ENCODE measurements at regions not wholly inside any gene's neighbourhood (a gene's known extent, or its start where the extent isn't known, plus 50 kb on each side); places are given as distances from the start of the nearest gene placed in this dataset.
"Not testable (repeated sequence)": the region's sequence is repeated elsewhere in the genome, so short reads cannot be mapped to it uniquely, and the experiment has no call there.

- DNase-seq (no peak), ATAC-seq (no peak)
- no peaks in the 10 kb centered on the region for H3K4me1 Mint-ChIP-seq (ENCODE audit: low read depth)
- no peaks in the 10 kb centered on the region for H3K9me3 Mint-ChIP-seq
- H3K4me3 Mint-ChIP-seq, result no peak overlapping the region
- H3K36me3 Mint-ChIP-seq (ENCODE audit: insufficient read depth), result no peaks in the 10 kb centered on the region
- no peaks in the 10 kb centered on the region for H3K27me3 Mint-ChIP-seq (ENCODE audit: low read depth)
Observed at GRCh38 chr3:106965307-106965706, 411.9 kb upstream of the CCDC54 start.

DNA sequence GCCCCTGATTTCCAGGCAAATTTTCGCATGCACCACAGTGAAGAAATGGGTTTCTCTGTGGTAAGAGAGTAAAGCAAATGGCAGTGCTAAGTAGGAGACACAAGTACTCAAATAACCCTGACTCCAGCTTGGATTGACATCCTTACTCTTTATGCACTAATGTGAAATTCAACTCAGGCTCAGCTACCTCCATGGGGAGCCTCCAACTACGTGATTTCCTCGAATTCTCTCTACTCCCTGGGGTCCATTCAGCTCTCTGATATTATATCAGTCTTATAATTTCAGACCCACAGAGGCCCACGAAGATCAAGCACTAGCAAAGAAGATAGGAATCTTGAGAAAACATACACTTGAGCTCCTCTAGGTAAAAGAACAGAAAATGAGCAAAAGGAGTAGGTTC is 407.6 kb upstream of the CCDC54 start:
- Mint-ChIP-seq H3K27me3 (ENCODE audit: low read depth) (no peaks in the 10 kb centered on the region), H3K36me3 (ENCODE audit: insufficient read depth) (no peaks in the 10 kb centered on the region), H3K4me3 (no peak overlapping the region), H3K4me1 (ENCODE audit: low read depth) (no peaks in the 10 kb centered on the region), H3K9me3 (no peaks in the 10 kb centered on the region)
- ATAC-seq (no peak), DNase-seq (no peak)

GRCh38 chr3:106981392-106981791 is 395.8 kb upstream of the CCDC54 start:
- H3K36me3 Mint-ChIP-seq (ENCODE audit: insufficient read depth), result no peaks in the 10 kb centered on the region
- ATAC-seq (no peak), DNase-seq (no peak)
- H3K27me3 Mint-ChIP-seq (ENCODE audit: low read depth), result no peaks in the 10 kb centered on the region
- no peaks in the 10 kb centered on the region for H3K9me3 Mint-ChIP-seq
- no peak overlapping the region for H3K4me3 Mint-ChIP-seq
- no peaks in the 10 kb centered on the region for H3K4me1 Mint-ChIP-seq (ENCODE audit: low read depth)

GRCh38 chr3:106985721-106986120 is 391.5 kb upstream of the CCDC54 start:
- Mint-ChIP-seq H3K4me1 (ENCODE audit: low read depth) (no peaks in the 10 kb centered on the region), H3K4me3 (no peak overlapping the region), H3K36me3 (ENCODE audit: insufficient read depth) (no peaks in the 10 kb centered on the region), H3K9me3 (peaks cover 12% of the 10 kb centered on the region), H3K27me3 (ENCODE audit: low read depth) (no peaks in the 10 kb centered on the region)
- DNase-seq (no peak), ATAC-seq (no peak)

GRCh38 chr3:106998841-106999682 is 378.2 kb upstream of the CCDC54 start:
- not testable (repeated sequence) for H3K27me3 Mint-ChIP-seq (ENCODE audit: low read depth); DNase-seq; H3K9me3 Mint-ChIP-seq; H3K4me1 Mint-ChIP-seq (ENCODE audit: low read depth); H3K36me3 Mint-ChIP-seq (ENCODE audit: insufficient read depth)
- ATAC-seq, result peak in 1 of 2 donors; percentile 38
- peak overlapping the region; percentile 34 for H3K4me3 Mint-ChIP-seq

GRCh38 chr3:107001635-107002034 is 375.6 kb upstream of the CCDC54 start:
- H3K36me3 Mint-ChIP-seq (ENCODE audit: insufficient read depth), result no peaks in the 10 kb centered on the region
- H3K4me3 Mint-ChIP-seq, result no peak overlapping the region
- H3K9me3 Mint-ChIP-seq, result no peaks in the 10 kb centered on the region
- ATAC-seq (no peak), DNase-seq (no peak)
- peaks cover 6% of the 10 kb centered on the region for H3K4me1 Mint-ChIP-seq (ENCODE audit: low read depth)
- no peaks in the 10 kb centered on the region for H3K27me3 Mint-ChIP-seq (ENCODE audit: low read depth)

GRCh38 chr3:107005352-107005751 is 371.9 kb upstream of the CCDC54 start:
- not testable (repeated sequence) for ATAC-seq; H3K36me3 Mint-ChIP-seq (ENCODE audit: insufficient read depth); H3K4me3 Mint-ChIP-seq

GRCh38 chr3:107008213-107008612 is 369.0 kb upstream of the CCDC54 start:
- Mint-ChIP-seq H3K36me3 (ENCODE audit: insufficient read depth) (no peaks in the 10 kb centered on the region), H3K9me3 (peaks cover 3% of the 10 kb centered on the region), H3K4me3 (no peak overlapping the region), H3K4me1 (ENCODE audit: low read depth) (no peaks in the 10 kb centered on the region), H3K27me3 (ENCODE audit: low read depth) (no peaks in the 10 kb centered on the region)
- ATAC-seq, result no peak
- DNase-seq, result no peak

More at GRCh38 chr3:107005352-107005751, 371.9 kb upstream of the CCDC54 start:
- not testable (repeated sequence) for DNase-seq; H3K4me1 Mint-ChIP-seq (ENCODE audit: low read depth); H3K9me3 Mint-ChIP-seq; H3K27me3 Mint-ChIP-seq (ENCODE audit: low read depth)

DNA sequence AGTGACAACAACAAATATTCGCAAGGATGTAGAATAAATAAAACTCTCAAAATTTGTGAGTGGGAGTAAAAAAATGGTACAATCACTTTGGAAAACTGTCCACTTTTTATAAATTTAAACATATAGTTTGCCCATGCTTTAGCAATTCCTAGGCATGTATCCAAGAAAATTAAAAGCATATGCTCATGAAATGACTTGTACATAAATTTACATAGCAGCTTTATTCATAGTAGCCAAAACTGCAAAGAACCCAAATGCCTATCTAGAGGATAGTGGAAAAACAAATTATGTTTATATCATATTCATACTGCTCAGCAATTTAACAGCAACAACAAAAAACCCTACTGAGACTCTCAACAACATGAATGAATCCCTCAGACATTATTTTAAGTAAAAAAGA is 363.6 kb upstream of the CCDC54 start:
- Mint-ChIP-seq H3K9me3 (peaks cover 6% of the 10 kb centered on the region), H3K4me1 (ENCODE audit: low read depth) (no peaks in the 10 kb centered on the region), H3K4me3 (no peak overlapping the region), H3K36me3 (ENCODE audit: insufficient read depth) (no peaks in the 10 kb centered on the region), H3K27me3 (ENCODE audit: low read depth) (no peaks in the 10 kb centered on the region)
- no peak for DNase-seq
- no peak for ATAC-seq

DNA sequence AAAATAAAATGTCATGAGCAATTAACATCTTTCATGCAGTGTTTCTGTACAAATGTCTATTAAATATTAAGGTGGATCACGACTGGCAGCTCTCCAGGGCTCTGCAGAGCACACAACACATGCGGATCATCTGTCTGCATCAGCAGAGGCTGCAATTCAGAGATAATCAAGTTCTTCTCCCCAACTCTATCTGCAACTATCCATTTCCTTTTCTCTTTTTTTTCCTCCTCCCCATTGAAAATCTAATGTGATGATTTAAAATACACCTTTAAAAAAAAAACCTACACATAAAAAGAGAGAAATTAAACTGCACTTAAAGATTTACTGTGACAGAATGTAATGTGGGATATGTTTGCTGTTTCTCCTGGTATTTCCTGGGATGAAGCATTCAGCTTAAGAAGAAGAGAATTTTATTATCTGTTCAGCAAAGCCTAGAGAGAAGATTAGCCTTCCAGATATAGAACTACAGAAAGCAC is 352.6 kb upstream of the CCDC54 start:
- Mint-ChIP-seq H3K4me1 (ENCODE audit: low read depth) (no peaks in the 10 kb centered on the region), H3K27me3 (ENCODE audit: low read depth) (no peaks in the 10 kb centered on the region), H3K9me3 (no peaks in the 10 kb centered on the region), H3K4me3 (no peak overlapping the region), H3K36me3 (ENCODE audit: insufficient read depth) (no peaks in the 10 kb centered on the region)
- DNase-seq (no peak), ATAC-seq (no peak)

DNA sequence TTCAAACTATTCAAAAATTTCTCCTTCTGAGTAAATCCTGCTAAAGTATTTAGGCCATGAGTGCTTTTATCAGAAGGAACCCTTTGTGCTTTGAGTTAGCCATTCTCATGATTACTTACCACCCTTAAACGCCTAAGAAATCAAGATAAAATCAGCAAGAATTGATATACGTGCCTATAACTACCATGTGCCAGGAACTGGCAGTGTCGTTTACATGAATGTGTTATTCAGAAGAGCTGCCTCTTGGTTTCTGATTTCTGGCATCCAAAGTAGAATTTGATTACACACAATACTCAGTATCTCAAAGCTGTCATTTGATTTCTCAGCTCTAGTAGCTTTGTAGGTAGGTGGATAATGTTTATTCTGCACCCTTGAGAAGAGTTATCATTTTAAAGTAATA is 351.3 kb upstream of the CCDC54 start:
- H3K27me3 Mint-ChIP-seq (ENCODE audit: low read depth), result no peaks in the 10 kb centered on the region
- H3K4me3 Mint-ChIP-seq, result no peak overlapping the region
- no peak for DNase-seq
- H3K4me1 Mint-ChIP-seq (ENCODE audit: low read depth), result no peaks in the 10 kb centered on the region
- H3K36me3 Mint-ChIP-seq (ENCODE audit: insufficient read depth), result no peaks in the 10 kb centered on the region
- no peaks in the 10 kb centered on the region for H3K9me3 Mint-ChIP-seq
- no peak for ATAC-seq

DNA sequence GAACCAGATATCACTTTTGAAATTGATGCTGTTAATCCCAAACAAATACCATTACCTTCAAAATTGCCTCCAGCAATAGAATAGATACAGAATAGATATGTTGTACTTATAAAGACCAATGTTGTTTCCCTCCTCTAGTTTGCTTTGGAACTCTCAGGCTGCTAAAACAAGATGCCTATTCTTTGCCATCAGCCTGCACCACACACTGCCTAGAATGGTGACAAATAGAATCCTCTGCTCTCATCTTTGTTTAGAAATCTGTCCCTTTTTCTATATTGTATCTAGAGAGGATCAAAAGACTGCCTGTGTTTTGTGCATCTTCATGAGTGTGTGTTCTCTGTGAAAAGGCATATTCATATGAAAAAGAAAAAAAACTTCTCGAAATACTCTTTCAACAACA is 349.2 kb upstream of the CCDC54 start:
- DNase-seq, result no peak
- no peak for ATAC-seq
- Mint-ChIP-seq H3K9me3 (no peaks in the 10 kb centered on the region), H3K4me1 (ENCODE audit: low read depth) (no peaks in the 10 kb centered on the region), H3K4me3 (no peak overlapping the region), H3K27me3 (ENCODE audit: low read depth) (no peaks in the 10 kb centered on the region), H3K36me3 (ENCODE audit: insufficient read depth) (no peaks in the 10 kb centered on the region)

- Mint-ChIP-seq H3K4me1 (ENCODE audit: low read depth) (no peaks in the 10 kb centered on the region), H3K36me3 (ENCODE audit: insufficient read depth) (no peaks in the 10 kb centered on the region), H3K9me3 (no peaks in the 10 kb centered on the region), H3K4me3 (no peak overlapping the region), H3K27me3 (ENCODE audit: low read depth) (no peaks in the 10 kb centered on the region)
- ATAC-seq, result no peak
- no peak for DNase-seq
Observed at GRCh38 chr3:107028626-107029025, 348.6 kb upstream of the CCDC54 start.

DNA sequence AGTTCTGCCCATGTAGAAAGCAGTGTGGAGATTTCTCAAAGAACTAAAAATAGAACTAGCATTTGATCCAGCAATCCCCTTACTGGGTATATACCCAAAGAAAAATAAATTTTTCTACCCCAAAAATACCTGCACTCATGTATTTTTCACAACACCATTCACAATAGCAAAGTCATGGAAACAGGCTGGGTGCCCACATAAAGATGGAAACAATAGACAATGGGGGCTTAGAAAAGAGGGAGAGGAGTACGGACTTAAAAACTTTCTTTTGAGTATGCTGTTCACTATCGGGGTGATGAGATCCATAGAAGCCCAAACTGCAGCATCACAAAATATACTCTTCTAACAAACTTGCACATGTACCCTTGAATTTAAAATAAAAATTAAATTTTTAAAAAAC is 345.1 kb upstream of the CCDC54 start:
- Mint-ChIP-seq H3K27me3 (ENCODE audit: low read depth) (no peaks in the 10 kb centered on the region), H3K4me3 (no peak overlapping the region), H3K36me3 (ENCODE audit: insufficient read depth) (no peaks in the 10 kb centered on the region), H3K9me3 (peaks cover 9% of the 10 kb centered on the region), H3K4me1 (ENCODE audit: low read depth) (no peaks in the 10 kb centered on the region)
- ATAC-seq (no peak), DNase-seq (no peak)

DNA sequence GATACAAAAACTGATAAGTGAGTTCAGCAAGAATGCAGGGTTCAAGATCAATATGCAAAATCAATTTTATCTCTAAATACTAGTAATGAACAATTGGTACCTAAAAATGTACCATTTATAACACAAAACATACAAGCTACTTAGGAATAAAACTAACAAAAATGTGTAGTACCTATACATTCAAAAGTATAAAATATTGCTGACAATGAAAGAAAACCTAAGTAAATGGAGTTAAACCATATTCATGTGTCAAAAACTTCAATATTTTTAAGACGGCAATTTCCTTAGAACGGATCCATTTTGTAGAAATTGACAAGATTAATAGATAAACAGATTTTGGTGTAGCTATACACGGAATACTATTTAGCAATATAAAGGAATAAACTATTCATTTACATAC is 343.1 kb upstream of the CCDC54 start:
- DNase-seq (no peak), ATAC-seq (no peak)
- Mint-ChIP-seq H3K4me3 (no peak overlapping the region), H3K27me3 (ENCODE audit: low read depth) (peaks cover 1% of the 10 kb centered on the region), H3K4me1 (ENCODE audit: low read depth) (no peaks in the 10 kb centered on the region), H3K9me3 (peaks cover 14% of the 10 kb centered on the region), H3K36me3 (ENCODE audit: insufficient read depth) (no peaks in the 10 kb centered on the region)

All from activated T-cell treated with anti-CD3 and anti-CD28 coated beads, Interleukin-2, amount 50 U/mL, for 4 hours (primary cell).